ENCODE measurements at regions not wholly inside any gene's neighbourhood (a gene's known extent, or its start where the extent isn't known, plus 50 kb on each side); places are given as distances from the start of the nearest gene placed in this dataset.

- Mint-ChIP-seq H3K4me1 (ENCODE audit: low read depth, unreplicated experiment) (no peaks in the 10 kb centered on the region), H3K27ac (ENCODE audit: unreplicated experiment) (no peak overlapping the region), H3K4me3 (ENCODE audit: unreplicated experiment) (no peak overlapping the region), H3K9me3 (ENCODE audit: unreplicated experiment) (no peaks in the 10 kb centered on the region), H3K36me3 (ENCODE audit: insufficient read depth, unreplicated experiment) (no peaks in the 10 kb centered on the region), H3K27me3 (ENCODE audit: insufficient read depth, unreplicated experiment) (no peaks in the 10 kb centered on the region)
- TF ChIP-seq, protein P1, sequence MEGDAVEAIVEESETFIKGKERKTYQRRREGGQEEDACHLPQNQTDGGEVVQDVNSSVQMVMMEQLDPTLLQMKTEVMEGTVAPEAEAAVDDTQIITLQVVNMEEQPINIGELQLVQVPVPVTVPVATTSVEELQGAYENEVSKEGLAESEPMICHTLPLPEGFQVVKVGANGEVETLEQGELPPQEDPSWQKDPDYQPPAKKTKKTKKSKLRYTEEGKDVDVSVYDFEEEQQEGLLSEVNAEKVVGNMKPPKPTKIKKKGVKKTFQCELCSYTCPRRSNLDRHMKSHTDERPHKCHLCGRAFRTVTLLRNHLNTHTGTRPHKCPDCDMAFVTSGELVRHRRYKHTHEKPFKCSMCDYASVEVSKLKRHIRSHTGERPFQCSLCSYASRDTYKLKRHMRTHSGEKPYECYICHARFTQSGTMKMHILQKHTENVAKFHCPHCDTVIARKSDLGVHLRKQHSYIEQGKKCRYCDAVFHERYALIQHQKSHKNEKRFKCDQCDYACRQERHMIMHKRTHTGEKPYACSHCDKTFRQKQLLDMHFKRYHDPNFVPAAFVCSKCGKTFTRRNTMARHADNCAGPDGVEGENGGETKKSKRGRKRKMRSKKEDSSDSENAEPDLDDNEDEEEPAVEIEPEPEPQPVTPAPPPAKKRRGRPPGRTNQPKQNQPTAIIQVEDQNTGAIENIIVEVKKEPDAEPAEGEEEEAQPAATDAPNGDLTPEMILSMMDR (IDR thresholded peaks at IDR 0.05; ENCODE audit: insufficient read depth in 1 of 2, low read depth in 1 of 2, low read length in 1 of 2, severe bottlenecking in 1 of 2, unreplicated experiment in 1 of 2) = no peak
- H3K4me1 ChIP-seq = no peaks in the 10 kb centered on the region
- intact Hi-C loops (cut with micrococcal nuclease; ENCODE audit: unreplicated experiment) = no loop called here
- ChIA-PET CTCF (no interaction called here), POLR2A (no interaction called here)
- DNase-seq = no peak
- no peaks in the 10 kb centered on the region for H3K27me3 ChIP-seq (replicated peaks; ENCODE audit: control insufficient read depth, insufficient read depth, low read length)
- no peak overlapping the region for H3K4me3 ChIP-seq (ENCODE audit: low read depth, low read length)
- no peaks in the 10 kb centered on the region for H3K9me3 ChIP-seq
- H3K36me3 ChIP-seq (ENCODE audit: control insufficient read depth, insufficient read depth, low read length) = no peaks in the 10 kb centered on the region
- BruUV-seq (replicated peaks) = no TSS peak
These were observed 245.5 kb downstream of the CBLN1 start for GRCh38 chr16:49036126-49036525.

DNA sequence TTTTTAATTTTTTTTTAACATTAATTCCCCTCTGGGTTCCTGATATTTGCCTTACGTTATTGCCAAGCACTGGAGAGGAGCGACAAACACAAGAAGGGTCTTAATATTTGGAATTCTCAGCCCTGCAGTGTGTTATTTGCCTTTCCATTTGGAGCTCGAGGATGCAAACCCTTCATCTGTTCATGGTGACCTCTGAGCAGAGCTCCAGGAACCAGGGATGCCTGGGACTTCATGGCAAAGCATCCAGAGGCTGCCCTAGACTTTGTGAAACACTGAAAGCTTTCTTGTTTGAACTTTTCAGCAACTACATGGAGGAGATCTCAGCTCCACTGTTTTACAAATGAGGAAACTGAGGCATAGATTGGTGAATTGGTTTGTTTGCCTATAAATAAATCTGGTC is 254.2 kb downstream of the CBLN1 start:
- Histone ChIP-seq H3K9me3 (no peaks in the 10 kb centered on the region), H3K36me3 (ENCODE audit: control insufficient read depth, insufficient read depth, low read length) (no peaks in the 10 kb centered on the region), H3K4me1 (no peaks in the 10 kb centered on the region), H3K4me3 (ENCODE audit: low read depth, low read length) (no peak overlapping the region), H3K27me3 (replicated peaks; ENCODE audit: control insufficient read depth, insufficient read depth, low read length) (no peaks in the 10 kb centered on the region)
- Mint-ChIP-seq H3K27ac (ENCODE audit: unreplicated experiment) (no peak overlapping the region), H3K4me1 (ENCODE audit: low read depth, unreplicated experiment) (no peaks in the 10 kb centered on the region), H3K36me3 (ENCODE audit: insufficient read depth, unreplicated experiment) (no peaks in the 10 kb centered on the region), H3K27me3 (ENCODE audit: insufficient read depth, unreplicated experiment) (peaks cover 10% of the 10 kb centered on the region), H3K9me3 (ENCODE audit: unreplicated experiment) (no peaks in the 10 kb centered on the region), H3K4me3 (ENCODE audit: unreplicated experiment) (no peak overlapping the region)
- ChIA-PET CTCF (no interaction called here), POLR2A (no interaction called here)
- no TSS peak for BruUV-seq (replicated peaks)
- intact Hi-C loops (cut with micrococcal nuclease; ENCODE audit: unreplicated experiment) = no loop called here
- TF ChIP-seq, protein P1 (IDR thresholded peaks at IDR 0.05; ENCODE audit: insufficient read depth in 1 of 2, low read depth in 1 of 2, low read length in 1 of 2, severe bottlenecking in 1 of 2, unreplicated experiment in 1 of 2) = no peak
- no peak for DNase-seq

DNA sequence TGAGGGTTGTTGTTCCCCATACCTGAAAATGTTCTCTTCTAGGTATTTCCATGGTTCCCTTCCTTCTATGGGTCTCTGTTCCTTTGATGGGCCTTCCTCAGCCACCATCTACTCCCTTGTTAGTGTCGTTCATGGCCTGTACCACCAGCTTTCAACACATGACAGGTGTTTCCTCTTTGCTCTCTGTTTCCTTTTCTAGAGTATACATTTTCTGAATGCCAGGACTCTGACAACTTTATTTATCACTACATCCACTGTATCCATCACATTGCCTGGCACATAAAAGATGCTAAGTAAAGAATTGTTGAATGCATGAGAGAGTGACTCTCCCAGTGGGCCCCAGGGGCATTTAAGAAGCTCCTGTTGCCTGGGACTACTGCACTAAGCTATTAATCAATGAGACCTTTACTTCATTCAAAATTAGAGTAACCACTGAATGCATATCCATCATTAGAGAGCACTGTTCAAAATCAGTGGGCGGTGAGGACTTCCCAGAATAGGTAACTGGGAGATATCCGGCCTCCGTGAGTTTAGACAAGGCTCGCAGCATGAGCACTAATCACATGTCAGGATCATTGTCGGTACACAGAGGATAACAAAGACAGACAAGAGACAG is 255.0 kb downstream of the CBLN1 start:
- ChIA-PET CTCF (no interaction called here), POLR2A (no interaction called here)
- no TSS peak for BruUV-seq (replicated peaks)
- H3K27me3 ChIP-seq (replicated peaks; ENCODE audit: control insufficient read depth, insufficient read depth, low read length) = no peaks in the 10 kb centered on the region
- H3K4me3 ChIP-seq (ENCODE audit: low read depth, low read length) = no peak overlapping the region
- TF ChIP-seq, protein P1 (IDR thresholded peaks at IDR 0.05; ENCODE audit: insufficient read depth in 1 of 2, low read depth in 1 of 2, low read length in 1 of 2, severe bottlenecking in 1 of 2, unreplicated experiment in 1 of 2) = no peak
- intact Hi-C loops (cut with micrococcal nuclease; ENCODE audit: unreplicated experiment) = no loop called here
- Mint-ChIP-seq H3K36me3 (ENCODE audit: insufficient read depth, unreplicated experiment) (no peaks in the 10 kb centered on the region), H3K4me3 (ENCODE audit: unreplicated experiment) (no peak overlapping the region), H3K9me3 (ENCODE audit: unreplicated experiment) (no peaks in the 10 kb centered on the region), H3K27me3 (ENCODE audit: insufficient read depth, unreplicated experiment) (peaks cover 14% of the 10 kb centered on the region), H3K4me1 (ENCODE audit: low read depth, unreplicated experiment) (no peaks in the 10 kb centered on the region), H3K27ac (ENCODE audit: unreplicated experiment) (no peak overlapping the region)
- H3K4me1 ChIP-seq = no peaks in the 10 kb centered on the region
- H3K36me3 ChIP-seq (ENCODE audit: control insufficient read depth, insufficient read depth, low read length) = no peaks in the 10 kb centered on the region
- DNase-seq = no peak
- H3K9me3 ChIP-seq = no peaks in the 10 kb centered on the region

Measured in Caco-2 (cell line).